ENCODE measurements at regions not wholly inside any gene's neighbourhood (a gene's known extent, or its start where the extent isn't known, plus 50 kb on each side); places are given as distances from the start of the nearest gene placed in this dataset.
"Not testable (repeated sequence)": the region's sequence is repeated elsewhere in the genome, so short reads cannot be mapped to it uniquely, and the experiment has no call there.

DNA sequence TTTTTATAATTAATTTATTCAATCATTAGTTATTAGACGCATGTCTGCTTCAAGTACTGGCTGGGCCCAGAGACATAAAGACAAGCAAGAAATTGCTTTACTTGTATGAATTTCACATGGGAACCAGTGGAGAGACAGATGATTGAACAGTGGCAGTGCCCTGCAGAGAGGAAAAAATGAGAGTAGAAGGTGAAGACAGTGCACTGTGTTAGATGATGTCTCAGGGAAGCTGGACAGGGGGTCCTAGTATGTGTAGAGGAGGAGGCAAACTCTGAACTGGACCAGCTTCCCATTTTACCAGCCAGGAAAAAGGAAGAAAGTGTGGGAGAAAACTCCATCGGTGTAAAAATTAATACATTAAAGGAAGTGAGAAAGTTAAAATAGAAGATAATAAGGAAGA lies 126.0 kb downstream of the BACH1 start:
- no peak for DNase-seq (ENCODE audit: low read depth)
- Histone ChIP-seq H3K4me1 (ENCODE audit: control insufficient read depth, insufficient read depth, low read length) (no peaks in the 10 kb centered on the region), H3K4me3 (ENCODE audit: low read length) (no peak overlapping the region), H3K27me3 (replicated peaks; ENCODE audit: control insufficient read depth, insufficient read depth, low read length) (no peaks in the 10 kb centered on the region), H3K9me3 (ENCODE audit: control insufficient read depth, low read length) (no peaks in the 10 kb centered on the region), H3K9ac (ENCODE audit: low read length) (no peak overlapping the region), H3K36me3 (ENCODE audit: control insufficient read depth, insufficient read depth, low read length, severe bottlenecking) (no peaks in the 10 kb centered on the region)

GRCh38 chr21:29429218-29429617 lies 130.5 kb downstream of the BACH1 start:
- H3K36me3 ChIP-seq (ENCODE audit: control insufficient read depth, insufficient read depth, low read length, severe bottlenecking): no peaks in the 10 kb centered on the region
- H3K27me3 ChIP-seq (replicated peaks; ENCODE audit: control insufficient read depth, insufficient read depth, low read length): no peaks in the 10 kb centered on the region
- H3K9ac ChIP-seq (ENCODE audit: low read length): no peak overlapping the region
- no peak overlapping the region for H3K4me3 ChIP-seq (ENCODE audit: low read length)
- no peak for DNase-seq (ENCODE audit: low read depth)
- H3K9me3 ChIP-seq (ENCODE audit: control insufficient read depth, low read length): no peaks in the 10 kb centered on the region
- no peaks in the 10 kb centered on the region for H3K4me1 ChIP-seq (ENCODE audit: control insufficient read depth, insufficient read depth, low read length)

DNA sequence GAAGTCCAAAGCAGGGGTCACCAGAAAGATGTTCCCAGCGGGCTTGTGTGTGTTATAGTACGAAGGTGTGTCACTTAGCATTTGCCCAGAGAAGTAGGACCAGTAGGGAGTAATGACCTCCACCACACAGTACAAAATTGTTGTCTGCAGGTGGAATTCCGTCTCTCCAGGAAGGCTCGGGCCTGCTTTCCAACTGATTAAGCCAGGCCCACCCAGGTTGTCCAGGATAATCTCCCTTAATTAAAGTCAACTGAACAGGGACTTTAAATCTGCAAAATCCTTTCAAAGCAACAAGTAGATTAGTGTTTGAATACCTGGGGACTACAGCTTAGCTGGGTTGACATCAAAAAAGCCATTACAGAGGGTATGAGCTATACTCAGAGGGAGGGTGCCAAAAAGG lies 131.3 kb downstream of the BACH1 start:
- DNase-seq (ENCODE audit: low read depth): no peak
- Histone ChIP-seq H3K9ac (ENCODE audit: low read length) (no peak overlapping the region), H3K9me3 (ENCODE audit: control insufficient read depth, low read length) (no peaks in the 10 kb centered on the region), H3K4me3 (ENCODE audit: low read length) (no peak overlapping the region), H3K36me3 (ENCODE audit: control insufficient read depth, insufficient read depth, low read length, severe bottlenecking) (no peaks in the 10 kb centered on the region), H3K4me1 (ENCODE audit: control insufficient read depth, insufficient read depth, low read length) (no peaks in the 10 kb centered on the region), H3K27me3 (replicated peaks; ENCODE audit: control insufficient read depth, insufficient read depth, low read length) (no peaks in the 10 kb centered on the region)

GRCh38 chr21:29430576-29430975 lies 131.9 kb downstream of the BACH1 start:
- Histone ChIP-seq H3K9ac (ENCODE audit: low read length) (no peak overlapping the region), H3K9me3 (ENCODE audit: control insufficient read depth, low read length) (no peaks in the 10 kb centered on the region), H3K27me3 (replicated peaks; ENCODE audit: control insufficient read depth, insufficient read depth, low read length) (no peaks in the 10 kb centered on the region), H3K4me1 (ENCODE audit: control insufficient read depth, insufficient read depth, low read length) (no peaks in the 10 kb centered on the region), H3K4me3 (ENCODE audit: low read length) (no peak overlapping the region), H3K36me3 (ENCODE audit: control insufficient read depth, insufficient read depth, low read length, severe bottlenecking) (no peaks in the 10 kb centered on the region)
- no peak for DNase-seq (ENCODE audit: low read depth)

DNA sequence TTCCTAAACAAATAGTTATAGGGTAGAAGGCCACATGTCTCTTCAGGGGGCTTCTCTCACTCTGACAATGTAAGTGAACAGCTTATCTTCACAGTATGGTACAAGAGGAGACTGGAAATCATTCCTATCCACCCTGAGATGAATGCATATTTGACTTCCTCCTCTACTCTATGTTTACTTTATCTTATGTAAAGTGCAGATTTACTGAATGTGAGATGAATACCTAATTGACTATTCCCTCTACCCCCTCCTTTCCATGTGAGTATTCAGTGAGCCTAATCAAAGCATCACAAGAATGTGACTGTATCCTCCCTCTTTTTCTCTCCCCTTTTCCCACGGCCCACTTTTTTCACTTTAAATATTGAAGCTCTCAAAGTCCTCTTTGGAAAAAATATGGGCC lies 132.5 kb downstream of the BACH1 start:
- DNase-seq (ENCODE audit: low read depth): no peak
- Histone ChIP-seq H3K27me3 (replicated peaks; ENCODE audit: control insufficient read depth, insufficient read depth, low read length) (no peaks in the 10 kb centered on the region), H3K36me3 (ENCODE audit: control insufficient read depth, insufficient read depth, low read length, severe bottlenecking) (no peaks in the 10 kb centered on the region), H3K9me3 (ENCODE audit: control insufficient read depth, low read length) (no peaks in the 10 kb centered on the region), H3K9ac (ENCODE audit: low read length) (no peak overlapping the region), H3K4me3 (ENCODE audit: low read length) (no peak overlapping the region), H3K4me1 (ENCODE audit: control insufficient read depth, insufficient read depth, low read length) (peaks cover 6% of the 10 kb centered on the region)

- no peak overlapping the region for H3K9ac ChIP-seq (ENCODE audit: low read length)
- no peak overlapping the region for H3K4me3 ChIP-seq (ENCODE audit: low read length)
Measured at GRCh38 chr21:29431680-29432079, 133.0 kb downstream of the BACH1 start.

GRCh38 chr21:29433366-29434059 lies 134.8 kb downstream of the BACH1 start:
- Histone ChIP-seq H3K9ac (ENCODE audit: low read length) (no peak overlapping the region), H3K27me3 (replicated peaks; ENCODE audit: control insufficient read depth, insufficient read depth, low read length) (no peaks in the 10 kb centered on the region), H3K4me1 (ENCODE audit: control insufficient read depth, insufficient read depth, low read length) (peaks cover 9% of the 10 kb centered on the region), H3K36me3 (ENCODE audit: control insufficient read depth, insufficient read depth, low read length, severe bottlenecking) (no peaks in the 10 kb centered on the region), H3K4me3 (ENCODE audit: low read length) (no peak overlapping the region), H3K9me3 (ENCODE audit: control insufficient read depth, low read length) (no peaks in the 10 kb centered on the region)
- DNase-seq (ENCODE audit: low read depth): peak; percentile 58

More at GRCh38 chr21:29431680-29432079, 133.0 kb downstream of the BACH1 start:
- Histone ChIP-seq H3K4me1 (ENCODE audit: control insufficient read depth, insufficient read depth, low read length) (peaks cover 9% of the 10 kb centered on the region), H3K36me3 (ENCODE audit: control insufficient read depth, insufficient read depth, low read length, severe bottlenecking) (no peaks in the 10 kb centered on the region), H3K27me3 (replicated peaks; ENCODE audit: control insufficient read depth, insufficient read depth, low read length) (no peaks in the 10 kb centered on the region), H3K9me3 (ENCODE audit: control insufficient read depth, low read length) (no peaks in the 10 kb centered on the region)
- no peak for DNase-seq (ENCODE audit: low read depth)

DNA sequence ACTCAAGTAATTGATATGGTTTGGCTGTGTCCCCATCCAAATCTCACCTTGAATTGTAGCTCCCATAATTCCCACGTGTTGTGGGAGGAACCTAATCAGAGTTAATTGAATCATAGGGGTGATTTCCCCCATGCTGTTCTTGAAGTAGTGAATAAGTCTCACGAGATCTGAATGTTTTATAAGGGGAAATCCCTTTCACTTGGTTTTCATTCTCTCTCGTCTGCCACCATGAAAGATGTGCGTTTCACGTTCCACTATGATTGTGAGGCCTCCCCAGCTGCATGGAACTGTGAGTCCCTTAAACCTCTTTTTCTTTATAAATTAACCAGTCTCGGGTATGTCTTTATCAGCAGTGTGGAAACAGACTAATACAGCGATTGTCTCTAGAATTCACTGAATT lies 135.4 kb downstream of the BACH1 start:
- Histone ChIP-seq H3K36me3 (ENCODE audit: control insufficient read depth, insufficient read depth, low read length, severe bottlenecking) (no peaks in the 10 kb centered on the region), H3K27me3 (replicated peaks; ENCODE audit: control insufficient read depth, insufficient read depth, low read length) (no peaks in the 10 kb centered on the region), H3K4me3 (ENCODE audit: low read length) (no peak overlapping the region), H3K4me1 (ENCODE audit: control insufficient read depth, insufficient read depth, low read length) (peaks cover 9% of the 10 kb centered on the region), H3K9me3 (ENCODE audit: control insufficient read depth, low read length) (no peaks in the 10 kb centered on the region), H3K9ac (ENCODE audit: low read length) (no peak overlapping the region)
- DNase-seq (ENCODE audit: low read depth): peak; percentile 3

DNA sequence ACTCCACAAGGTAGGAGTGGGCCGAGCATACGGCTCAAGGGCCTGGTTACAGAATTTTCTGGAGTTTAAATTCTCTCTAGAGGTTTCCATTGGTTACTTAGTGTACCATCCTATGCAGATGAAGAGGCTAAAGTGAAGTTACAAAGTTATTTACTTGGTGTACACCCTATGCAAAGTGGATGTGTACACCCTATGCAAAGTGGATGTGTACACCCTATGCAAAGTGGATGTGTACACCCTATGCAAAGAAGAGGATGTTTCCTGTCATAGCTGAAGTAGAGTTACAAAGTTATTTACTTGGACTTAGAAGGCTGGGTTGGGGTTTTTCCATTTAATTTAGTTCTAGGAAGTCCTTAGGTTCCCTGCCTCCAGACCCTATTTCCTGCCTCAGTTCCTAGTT lies 136.3 kb downstream of the BACH1 start:
- H3K36me3 ChIP-seq (ENCODE audit: control insufficient read depth, insufficient read depth, low read length, severe bottlenecking); DNase-seq (ENCODE audit: low read depth); H3K4me1 ChIP-seq (ENCODE audit: control insufficient read depth, insufficient read depth, low read length); H3K9ac ChIP-seq (ENCODE audit: low read length); H3K27me3 ChIP-seq (replicated peaks; ENCODE audit: control insufficient read depth, insufficient read depth, low read length); H3K9me3 ChIP-seq (ENCODE audit: control insufficient read depth, low read length); H3K4me3 ChIP-seq (ENCODE audit: low read length): not testable (repeated sequence)

DNA sequence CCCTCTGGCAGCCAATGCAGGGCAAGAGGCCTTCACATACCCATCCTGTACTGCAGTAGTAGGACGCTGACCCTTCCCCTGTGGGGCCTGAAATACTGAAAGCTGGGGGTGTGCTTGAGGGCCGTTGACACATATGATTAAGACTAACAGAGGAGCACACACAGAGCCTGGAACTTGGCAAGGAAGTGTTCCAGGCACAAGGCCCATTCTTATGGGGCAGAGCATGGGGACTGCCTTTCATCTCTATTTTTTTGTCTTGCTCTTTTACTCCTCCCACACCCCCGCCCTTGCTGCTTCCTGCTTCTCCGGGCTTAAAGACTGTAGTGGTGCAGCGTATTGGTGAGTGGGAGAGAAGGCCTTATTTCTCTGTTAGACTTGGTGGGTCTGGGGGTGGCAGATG lies 137.4 kb downstream of the BACH1 start:
- Histone ChIP-seq H3K9me3 (ENCODE audit: control insufficient read depth, low read length) (no peaks in the 10 kb centered on the region), H3K4me1 (ENCODE audit: control insufficient read depth, insufficient read depth, low read length) (peaks cover 9% of the 10 kb centered on the region), H3K36me3 (ENCODE audit: control insufficient read depth, insufficient read depth, low read length, severe bottlenecking) (no peaks in the 10 kb centered on the region), H3K27me3 (replicated peaks; ENCODE audit: control insufficient read depth, insufficient read depth, low read length) (no peaks in the 10 kb centered on the region), H3K4me3 (ENCODE audit: low read length) (no peak overlapping the region), H3K9ac (ENCODE audit: low read length) (no peak overlapping the region)
- no peak for DNase-seq (ENCODE audit: low read depth)

DNA sequence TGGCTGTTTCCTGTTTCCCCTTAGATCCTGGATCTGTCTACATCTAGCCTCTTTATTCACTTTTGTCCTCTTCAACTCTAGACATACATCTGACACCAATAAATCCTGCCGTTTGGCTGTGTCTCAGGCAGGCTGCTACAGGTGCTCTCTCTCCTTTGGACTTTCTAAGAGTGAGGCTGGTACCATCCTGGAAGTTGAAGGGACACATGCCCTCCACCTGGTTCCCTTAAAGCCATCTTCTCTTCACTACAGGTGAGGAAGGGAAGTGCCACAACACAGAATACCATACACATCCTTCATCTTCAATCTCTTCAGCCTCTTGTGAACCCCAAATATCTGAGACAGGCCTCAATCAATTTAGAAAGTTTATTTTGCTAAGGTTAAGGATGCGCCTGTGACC lies 137.9 kb downstream of the BACH1 start:
- Histone ChIP-seq H3K9me3 (ENCODE audit: control insufficient read depth, low read length) (no peaks in the 10 kb centered on the region), H3K4me1 (ENCODE audit: control insufficient read depth, insufficient read depth, low read length) (peaks cover 11% of the 10 kb centered on the region)

GRCh38 chr21:29441651-29442050 lies 142.9 kb downstream of the BACH1 start:
- H3K27me3 ChIP-seq (replicated peaks; ENCODE audit: control insufficient read depth, insufficient read depth, low read length): no peaks in the 10 kb centered on the region
- no peak overlapping the region for H3K4me3 ChIP-seq (ENCODE audit: low read length)
- peaks cover 6% of the 10 kb centered on the region for H3K4me1 ChIP-seq (ENCODE audit: control insufficient read depth, insufficient read depth, low read length)
- H3K36me3 ChIP-seq (ENCODE audit: control insufficient read depth, insufficient read depth, low read length, severe bottlenecking): no peaks in the 10 kb centered on the region
- H3K9ac ChIP-seq (ENCODE audit: low read length): no peak overlapping the region
- no peak for DNase-seq (ENCODE audit: low read depth)
- no peaks in the 10 kb centered on the region for H3K9me3 ChIP-seq (ENCODE audit: control insufficient read depth, low read length)

More for the DNA sequence above, 137.9 kb downstream of the BACH1 start:
- H3K27me3 ChIP-seq (replicated peaks; ENCODE audit: control insufficient read depth, insufficient read depth, low read length): no peaks in the 10 kb centered on the region
- DNase-seq (ENCODE audit: low read depth): no peak
- H3K9ac ChIP-seq (ENCODE audit: low read length): no peak overlapping the region
- no peaks in the 10 kb centered on the region for H3K36me3 ChIP-seq (ENCODE audit: control insufficient read depth, insufficient read depth, low read length, severe bottlenecking)
- no peak overlapping the region for H3K4me3 ChIP-seq (ENCODE audit: low read length)
